HAP-1 (cell line): ENCODE measurements at regions not wholly inside any gene's neighbourhood (a gene's known extent, or its start where the extent isn't known, plus 50 kb on each side); places are given as distances from the start of the nearest gene placed in this dataset.
"Not testable (repeated sequence)": the region's sequence is repeated elsewhere in the genome, so short reads cannot be mapped to it uniquely, and the experiment has no call there.

Experiments
- DNase-seq, 2 experiments: peaks; one replicate each; pipeline ENCODE4 v3.0.0-alpha.2; 2016 to 2020; ENCODE audit warnings: low spot score in 2 of 2
- H3K27me3 ChIP-seq: fragments of 250-450 bp; sonication (Bioruptor Pico); 2 replicates; pipeline ENCODE4 v1.5.1; 2020; ENCODE audit warnings: low read depth, mild to moderate bottlenecking, moderate library complexity
- H3K36me3 ChIP-seq: fragments of 250-450 bp; sonication (Bioruptor Pico); replicated peaks from 2 replicates; pipeline ENCODE4 v1.5.1; 2020; ENCODE audit warnings: mild to moderate bottlenecking
- H3K4me1 ChIP-seq: fragments of 250-450 bp; sonication (Bioruptor Pico); 2 replicates; pipeline ENCODE4 v1.5.1; 2020; ENCODE audit warnings: mild to moderate bottlenecking
- H3K4me3 ChIP-seq: fragments of 250-450 bp; sonication (Bioruptor Pico); 2 replicates; pipeline ENCODE4 v1.5.1; 2020; ENCODE audit warnings: mild to moderate bottlenecking, moderate library complexity
- H3K9me3 ChIP-seq: fragments of 250-450 bp; sonication (Bioruptor Pico); 2 replicates; pipeline ENCODE4 v1.5.1; 2020; ENCODE audit warnings: mild to moderate bottlenecking, moderate library complexity
- in situ Hi-C: fragments of 300-500 bp; cut with MboI; formaldehyde crosslinking; loops from 3 replicates; pipeline ENCODE4 v1.14.3; 2020; ENCODE audit warnings: low sequenced_read_pairs, inconsistent platforms, mixed read lengths

GRCh38 chr10:47600127-47600526, 76.7 kb upstream of the AGAP9 start:
- H3K27me3 ChIP-seq, DNase-seq, in situ Hi-C loops, H3K4me1 ChIP-seq, H3K4me3 ChIP-seq, H3K36me3 ChIP-seq, H3K9me3 ChIP-seq: not testable (repeated sequence)

- DNase-seq, H3K4me3 ChIP-seq, H3K4me1 ChIP-seq, H3K36me3 ChIP-seq, H3K9me3 ChIP-seq, in situ Hi-C loops, H3K27me3 ChIP-seq: not testable (repeated sequence)
Measured at GRCh38 chr10:47599657-47600056, 76.2 kb upstream of the AGAP9 start.

- H3K4me1 ChIP-seq, DNase-seq, in situ Hi-C loops, H3K9me3 ChIP-seq, H3K36me3 ChIP-seq, H3K27me3 ChIP-seq, H3K4me3 ChIP-seq: not testable (repeated sequence)
Measured at GRCh38 chr10:47593805-47594204, 70.4 kb upstream of the AGAP9 start.

GRCh38 chr10:47593129-47593528, 69.7 kb upstream of the AGAP9 start:
- DNase-seq = not testable (repeated sequence)

DNA sequence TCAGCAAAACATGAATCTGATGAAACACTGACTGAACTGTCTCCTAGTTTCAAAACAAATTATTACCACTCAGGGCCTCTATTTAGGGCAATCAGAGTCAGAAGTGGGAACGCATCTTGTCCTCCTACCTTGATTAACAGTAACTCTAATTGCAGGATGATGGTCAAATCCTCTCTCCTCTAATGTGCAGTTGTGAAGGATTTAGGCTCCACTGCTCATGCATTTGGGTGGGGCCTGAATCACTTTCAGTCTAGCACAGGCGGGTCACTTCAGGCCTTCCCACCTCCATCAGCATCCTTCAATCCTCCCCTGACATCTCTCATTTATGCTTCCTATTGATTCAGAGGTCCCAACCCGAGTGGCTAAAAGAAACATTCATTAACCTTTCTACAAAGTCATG, 67.5 kb upstream of the AGAP9 start:
- H3K36me3 ChIP-seq, H3K9me3 ChIP-seq, in situ Hi-C loops: not testable (repeated sequence)

More at GRCh38 chr10:47593129-47593528, 69.7 kb upstream of the AGAP9 start:
- H3K9me3 ChIP-seq, H3K27me3 ChIP-seq, H3K4me1 ChIP-seq, in situ Hi-C loops, H3K36me3 ChIP-seq, H3K4me3 ChIP-seq: not testable (repeated sequence)

DNA sequence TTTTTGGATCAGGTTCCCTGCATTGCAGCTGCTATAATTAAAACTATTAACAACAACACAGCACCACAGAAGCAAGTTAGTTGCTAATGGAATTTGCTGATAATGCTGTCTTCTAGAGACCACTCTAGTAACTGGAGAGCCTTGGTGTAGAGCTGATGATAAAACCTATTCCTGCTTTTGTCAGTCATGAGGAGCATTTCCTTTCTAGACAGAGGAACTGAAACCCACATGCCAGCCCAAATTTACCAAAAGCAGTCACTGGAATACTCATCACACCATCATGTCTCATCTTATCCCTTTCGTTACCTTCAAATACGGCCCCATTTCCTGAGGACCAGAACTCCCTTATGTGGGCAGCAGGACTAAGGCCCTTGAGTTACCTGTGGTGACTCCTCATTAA, 67.1 kb upstream of the AGAP9 start:
- in situ Hi-C loops, H3K4me1 ChIP-seq, DNase-seq, H3K36me3 ChIP-seq, H3K4me3 ChIP-seq, H3K27me3 ChIP-seq, H3K9me3 ChIP-seq: not testable (repeated sequence)

More for the DNA sequence above, 67.5 kb upstream of the AGAP9 start:
- not testable (repeated sequence) for DNase-seq, H3K4me1 ChIP-seq, H3K4me3 ChIP-seq, H3K27me3 ChIP-seq

GRCh38 chr10:47582051-47582450, 58.6 kb upstream of the AGAP9 start:
- H3K36me3 ChIP-seq, H3K4me3 ChIP-seq, DNase-seq, H3K27me3 ChIP-seq, H3K4me1 ChIP-seq, H3K9me3 ChIP-seq, in situ Hi-C loops: not testable (repeated sequence)

DNA sequence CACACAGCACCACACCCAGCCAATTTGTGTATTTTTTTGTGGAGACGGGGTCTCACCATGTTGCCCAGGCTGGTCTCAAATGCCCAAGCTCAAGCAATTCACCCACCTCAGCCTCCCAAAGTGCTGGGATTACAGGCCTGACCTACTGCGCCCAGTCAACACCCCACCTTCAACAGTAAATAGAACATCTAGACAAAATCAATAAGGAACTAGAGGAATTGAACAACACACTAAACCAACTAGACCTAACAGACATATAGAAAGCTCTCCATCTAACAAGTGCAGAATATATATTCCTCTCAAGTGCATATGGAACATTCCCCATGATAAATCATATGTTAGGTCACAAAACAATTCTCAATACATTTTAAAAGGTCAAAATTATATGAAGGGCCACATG, 56.6 kb upstream of the AGAP9 start:
- H3K36me3 ChIP-seq, H3K27me3 ChIP-seq, H3K4me3 ChIP-seq, DNase-seq, H3K9me3 ChIP-seq, in situ Hi-C loops, H3K4me1 ChIP-seq: not testable (repeated sequence)

DNA sequence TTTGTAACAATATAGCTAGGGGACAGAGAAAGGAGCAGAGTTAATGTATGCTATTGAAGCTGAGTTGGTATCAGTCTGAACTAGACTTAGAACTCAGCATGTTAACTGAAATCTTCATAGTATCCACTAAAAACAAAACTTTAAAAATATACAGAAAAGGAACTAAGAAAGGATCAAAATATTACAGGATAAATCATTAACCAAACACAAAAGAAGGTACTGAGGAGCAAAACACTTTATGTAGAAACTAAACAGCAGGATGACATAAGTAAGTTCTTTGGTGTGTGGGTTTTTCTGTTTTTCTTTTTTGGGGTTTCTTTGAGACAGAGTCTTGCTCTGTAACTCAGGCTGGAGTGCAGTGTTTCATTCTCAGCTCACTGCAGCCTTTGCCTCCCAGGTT, 55.1 kb upstream of the AGAP9 start:
- not testable (repeated sequence) for DNase-seq, H3K4me1 ChIP-seq

More for the DNA sequence above, 55.1 kb upstream of the AGAP9 start:
- H3K36me3 ChIP-seq, H3K27me3 ChIP-seq, in situ Hi-C loops, H3K9me3 ChIP-seq, H3K4me3 ChIP-seq: not testable (repeated sequence)
